C4-2B (cell line): ENCODE measurements at regions not wholly inside any gene's neighbourhood (a gene's known extent, or its start where the extent isn't known, plus 50 kb on each side); places are given as distances from the start of the nearest gene placed in this dataset.

Experiments used
- ZFX ChIP-seq: fragments of 450-650 bp; IDR thresholded peaks from 2 replicates; pipeline ENCODE4 v1.6.1; 2017
- TF ChIP-seq, protein P1 (sequence below): fragments of 450-650 bp; conservative IDR thresholded peaks from 2 replicates; pipeline ENCODE4 v1.5.1; 2017; ENCODE audit warnings: mild to moderate bottlenecking

GRCh38 chr5:167855818-167856217, 435.6 kb upstream of the WWC1 start:
- TF ChIP-seq, protein P1, sequence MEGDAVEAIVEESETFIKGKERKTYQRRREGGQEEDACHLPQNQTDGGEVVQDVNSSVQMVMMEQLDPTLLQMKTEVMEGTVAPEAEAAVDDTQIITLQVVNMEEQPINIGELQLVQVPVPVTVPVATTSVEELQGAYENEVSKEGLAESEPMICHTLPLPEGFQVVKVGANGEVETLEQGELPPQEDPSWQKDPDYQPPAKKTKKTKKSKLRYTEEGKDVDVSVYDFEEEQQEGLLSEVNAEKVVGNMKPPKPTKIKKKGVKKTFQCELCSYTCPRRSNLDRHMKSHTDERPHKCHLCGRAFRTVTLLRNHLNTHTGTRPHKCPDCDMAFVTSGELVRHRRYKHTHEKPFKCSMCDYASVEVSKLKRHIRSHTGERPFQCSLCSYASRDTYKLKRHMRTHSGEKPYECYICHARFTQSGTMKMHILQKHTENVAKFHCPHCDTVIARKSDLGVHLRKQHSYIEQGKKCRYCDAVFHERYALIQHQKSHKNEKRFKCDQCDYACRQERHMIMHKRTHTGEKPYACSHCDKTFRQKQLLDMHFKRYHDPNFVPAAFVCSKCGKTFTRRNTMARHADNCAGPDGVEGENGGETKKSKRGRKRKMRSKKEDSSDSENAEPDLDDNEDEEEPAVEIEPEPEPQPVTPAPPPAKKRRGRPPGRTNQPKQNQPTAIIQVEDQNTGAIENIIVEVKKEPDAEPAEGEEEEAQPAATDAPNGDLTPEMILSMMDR, result no peak
- TF ChIP-seq ZFX, result no peak
